Heart right ventricle (tissue), 16 donors: ENCODE measurements at regions not wholly inside any gene's neighbourhood (a gene's known extent, or its start where the extent isn't known, plus 50 kb on each side); places are given as distances from the start of the nearest gene placed in this dataset.

Experiments
- ATAC-seq, 8 donors: fragments of 200-7000 bp; cut with Tn5 transposase; one replicate each; pipeline ENCODE4 v1.9.1; 2020; ENCODE audit warnings: mild to moderate bottlenecking in 8 of 8, moderate library complexity in 8 of 8, moderate number of reproducible peaks in 1 of 8
- DNase-seq, 2 donors: peaks; one replicate each; pipeline ENCODE4 v3.0.0-alpha.2; 2020
- H3K27ac ChIP-seq, 10 donors: fragments of 200-600 bp; sonication (generic) in 2 of 10; one replicate each; pipeline versions ENCODE4 v1.5.0 to v1.8.0; 2020 to 2022; ENCODE audit warnings: mild to moderate bottlenecking in 3 of 10
- H3K27me3 ChIP-seq, 7 donors: fragments of 200-600 bp; one replicate each; pipeline ENCODE4 v1.8.0; 2021 to 2022; ENCODE audit warnings: mild to moderate bottlenecking in 2 of 7
- H3K36me3 ChIP-seq, 9 donors: fragments of 200-600 bp; sonication (generic) in 1 of 9; one replicate each; pipeline versions ENCODE4 v1.5.0 to v1.8.0; 2020 to 2022; ENCODE audit warnings: mild to moderate bottlenecking in 2 of 9
- H3K4me1 ChIP-seq, 9 donors: fragments of 200-600 bp; sonication (generic) in 1 of 9; one replicate each; pipeline versions ENCODE4 v1.5.0 to v1.8.0; 2020 to 2022; ENCODE audit warnings: mild to moderate bottlenecking in 4 of 9
- H3K4me3 ChIP-seq, 10 donors: fragments of 200-600 bp; sonication (generic) in 2 of 10; one replicate each; pipeline versions ENCODE4 v1.5.0 to v1.8.0; 2020 to 2022; ENCODE audit warnings: mild to moderate bottlenecking in 7 of 10, moderate library complexity in 2 of 10
- H3K9me3 ChIP-seq, 11 donors: fragments of 200-600 bp in 10 of 11; sonication (generic) in 2 of 11; one replicate each; pipeline versions ENCODE4 v1.5.0 to v1.8.0; 2013 to 2022; ENCODE audit warnings: mild to moderate bottlenecking in 2 of 11, control low read depth in 1 of 11, moderate library complexity in 1 of 11
- CTCF ChIP-seq, 9 donors: fragments of 200-600 bp; sonication (generic) in 2 of 9; IDR thresholded peaks; one replicate each; pipeline versions ENCODE4 v1.5.0 to v1.8.0; 2021 to 2022; ENCODE audit warnings: antibody characterized with exemption in 9 of 9, mild to moderate bottlenecking in 5 of 9, moderate library complexity in 1 of 9
- WGBS, 2 donors: extraction: QIAGEN DNeasy Blood & Tissue Kit; methylation state at CpG; one replicate each; pipeline ENCODE4 v1.1.7; 2013; ENCODE audit warnings: inconsistent platforms in 1 of 2; 5-methylcytosine and 5-hydroxymethylcytosine counted together
- intact Hi-C, 10 donors: fragments of 100-400 bp; cut with DNase I; formaldehyde crosslinking; loops; one replicate each; pipeline versions ENCODE4 v1.11.1 to v1.14.2; 2022
- donor health status: Arrhythmogenic right ventricular cardiomyopathy.
- donor health status: ischemic (EF 13 %, LVEDD 7.1; RV severe dilation, severe dysfunction).
- donor health status: healthy with polysubstance abuse.
- donor health status: DM: no; HTN: yes; CAD: no.
- donor health status: DM: no; HTN: no; CAD: no.
- donor health status: ischemic (EF 25% LVEDD 6.9; RV normal size, moderate dysfunction).
- donor health status: ischemic (EF 25% LVEDD 5.7; RV mildly dilated, moderate dysfunction).
- donor health status: healthy.
- donor health status: DM: yes; HTN: yes; CAD: no.
- donor health status: Ischemic cardiomyopathy.
- donor health status: ischemic (EF 35%, LVEDD 5.7; RV mildly dilated, moderate dysfunction).
- donor health status: nonischemic (EF 11% LVEDD 7.7; RV severe dilation, severe dysfunction).
- donor health status: DM: yes; HTN: yes; CAD: no.
- donor health status: PGD.
- donor health status: ischemic (EF 29% LVEDD 5.4; RV normal size, mild dysfunction).
- donor health status: nonischemic (EF 23%, LVEDD 6.1; RV moderate dilation, normal function).

DNA sequence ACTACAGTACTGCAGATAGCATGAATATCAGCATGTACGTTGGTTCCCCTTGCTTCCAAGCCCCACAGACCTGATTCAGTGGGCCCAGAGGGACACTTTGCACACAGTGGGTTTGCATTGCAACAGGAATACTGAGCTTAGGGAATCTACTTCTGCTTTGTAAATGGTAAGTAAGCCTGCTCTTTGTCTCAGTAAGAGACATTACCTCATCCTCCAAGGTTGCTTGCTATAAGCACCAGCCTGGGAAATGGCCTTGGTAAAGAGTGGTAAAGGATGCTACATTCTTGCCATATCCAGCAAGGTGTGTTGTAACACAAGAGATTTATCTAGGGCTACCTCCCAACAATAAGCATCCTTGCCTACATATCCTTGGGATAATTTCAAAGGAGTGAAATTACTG is 730.5 kb downstream of the INHBA start:
- H3K36me3 ChIP-seq, result no peaks in the 10 kb centered on the region
- no peak for TF ChIP-seq CTCF (IDR thresholded peaks at IDR 0.05)
- peaks cover 0 to 4% (median 0%) of the 10 kb centered on the region in 9 donors for H3K4me1 ChIP-seq
- DNase-seq (no peak), ATAC-seq (no peak)
- H3K27ac ChIP-seq, result no peak overlapping the region
- intact Hi-C loops, result no loop called here
- H3K9me3 ChIP-seq, result no peaks in the 10 kb centered on the region
- H3K27me3 ChIP-seq, result no peaks in the 10 kb centered on the region
- H3K4me3 ChIP-seq, result no peak overlapping the region
- WGBS, 2 donors, result 85 to 86% methylated on average over 1 of the region's 1 CpG

GRCh38 chr7:40969641-40970040 is 733.2 kb downstream of the INHBA start:
- Histone ChIP-seq H3K27ac (no peak overlapping the region), H3K36me3 (no peaks in the 10 kb centered on the region), H3K9me3 (no peaks in the 10 kb centered on the region), H3K4me3 (no peak overlapping the region), H3K4me1 (peaks cover 0 to 4% (median 0%) of the 10 kb centered on the region in 9 donors), H3K27me3 (no peaks in the 10 kb centered on the region)
- no peak for ATAC-seq
- 72 to 74% methylated on average over 1 of the region's 1 CpG for WGBS, 2 donors
- no peak for TF ChIP-seq CTCF (IDR thresholded peaks at IDR 0.05)
- intact Hi-C loops, result no loop called here
- no peak for DNase-seq

DNA sequence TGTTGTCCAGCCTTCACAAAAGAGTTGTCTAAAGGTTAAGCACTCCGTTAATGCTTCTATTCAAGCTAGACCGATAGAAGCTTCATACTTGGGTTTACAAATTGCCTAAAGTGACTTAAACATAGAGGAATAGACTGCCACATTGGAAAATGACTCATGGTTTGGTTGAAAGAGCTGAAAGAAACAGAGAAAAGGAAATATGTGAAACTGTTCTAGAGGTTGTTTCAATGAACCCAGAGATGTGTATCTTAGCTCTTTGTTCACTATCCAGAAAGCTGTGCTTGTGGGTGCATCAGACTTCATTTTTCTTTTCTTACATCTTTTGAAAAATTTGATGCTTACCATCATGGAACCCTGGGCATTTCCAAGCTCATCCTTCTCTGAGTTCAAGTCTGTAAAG is 736.2 kb downstream of the INHBA start:
- intact Hi-C loops, result no loop called here
- Histone ChIP-seq H3K27ac (no peak overlapping the region), H3K36me3 (no peaks in the 10 kb centered on the region), H3K4me3 (no peak overlapping the region), H3K27me3 (no peaks in the 10 kb centered on the region), H3K4me1 (peaks cover 0 to 4% (median 0%) of the 10 kb centered on the region in 9 donors), H3K9me3 (peaks cover 0 to 5% (median 0%) of the 10 kb centered on the region in 11 donors)
- DNase-seq, result no peak
- 94 to 96% methylated on average over 2 of the region's 2 CpGs for WGBS, 2 donors
- no peak for ATAC-seq
- TF ChIP-seq CTCF (IDR thresholded peaks at IDR 0.05), result no peak

DNA sequence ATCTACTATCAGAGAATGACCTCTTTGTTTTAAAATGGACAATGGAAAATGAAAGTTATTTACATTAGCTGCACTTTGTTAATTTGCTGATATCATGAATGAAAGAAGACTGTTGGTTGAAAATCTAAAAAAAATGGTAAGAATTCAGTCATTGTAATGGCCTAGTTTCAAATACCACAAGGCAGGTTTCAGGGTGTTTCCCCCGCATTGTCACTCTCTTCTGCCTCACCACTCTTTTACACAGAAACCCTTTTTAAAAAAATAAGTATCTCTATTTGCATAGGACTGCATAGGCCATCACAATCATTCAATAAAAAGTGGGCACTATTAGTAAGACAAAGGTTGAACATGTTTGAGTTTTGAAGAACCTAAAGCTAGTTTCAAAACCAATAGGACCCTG is 737.1 kb downstream of the INHBA start:
- peaks cover 0 to 5% (median 0%) of the 10 kb centered on the region in 11 donors for H3K9me3 ChIP-seq
- H3K36me3 ChIP-seq, result no peaks in the 10 kb centered on the region
- no peak overlapping the region for H3K27ac ChIP-seq
- H3K27me3 ChIP-seq, result no peaks in the 10 kb centered on the region
- ATAC-seq, result no peak
- intact Hi-C loops, result no loop called here
- DNase-seq, result no peak
- no peak overlapping the region for H3K4me3 ChIP-seq
- TF ChIP-seq CTCF (IDR thresholded peaks at IDR 0.05), result no peak
- H3K4me1 ChIP-seq, result peaks cover 0 to 4% (median 0%) of the 10 kb centered on the region in 9 donors
- 93 to 94% methylated on average over 1 of the region's 1 CpG for WGBS, 2 donors
